ENCODE measurements at regions not wholly inside any gene's neighbourhood (a gene's known extent, or its start where the extent isn't known, plus 50 kb on each side); places are given as distances from the start of the nearest gene placed in this dataset.
A peak's percentile ranks its signal among the peaks of the same experiment; 100 is the strongest.

- no peaks in the 10 kb centered on the region for H3K27me3 ChIP-seq (replicated peaks; ENCODE audit: control insufficient read depth, insufficient read depth, low read length)
- H3K36me3 ChIP-seq (ENCODE audit: control insufficient read depth, insufficient read depth, low read length, severe bottlenecking): no peaks in the 10 kb centered on the region
- H3K9ac ChIP-seq (ENCODE audit: low read length): no peak overlapping the region
- DNase-seq (ENCODE audit: low read depth): peak; percentile 40
- H3K4me1 ChIP-seq (ENCODE audit: control insufficient read depth, insufficient read depth, low read length): no peaks in the 10 kb centered on the region
- H3K4me3 ChIP-seq (ENCODE audit: low read length): no peak overlapping the region
- H3K9me3 ChIP-seq (ENCODE audit: control insufficient read depth, low read length): no peaks in the 10 kb centered on the region
Measured at GRCh38 chr17:12536472-12536871, 129.2 kb upstream of the MYOCD start.

GRCh38 chr17:12537436-12537835 is 128.3 kb upstream of the MYOCD start:
- no peak for DNase-seq (ENCODE audit: low read depth)
- no peaks in the 10 kb centered on the region for H3K9me3 ChIP-seq (ENCODE audit: control insufficient read depth, low read length)

GRCh38 chr17:12538003-12538402 is 127.7 kb upstream of the MYOCD start:
- Histone ChIP-seq H3K9me3 (ENCODE audit: control insufficient read depth, low read length) (no peaks in the 10 kb centered on the region), H3K36me3 (ENCODE audit: control insufficient read depth, insufficient read depth, low read length, severe bottlenecking) (no peaks in the 10 kb centered on the region), H3K4me3 (ENCODE audit: low read length) (no peak overlapping the region), H3K27me3 (replicated peaks; ENCODE audit: control insufficient read depth, insufficient read depth, low read length) (no peaks in the 10 kb centered on the region), H3K4me1 (ENCODE audit: control insufficient read depth, insufficient read depth, low read length) (no peaks in the 10 kb centered on the region), H3K9ac (ENCODE audit: low read length) (no peak overlapping the region)
- DNase-seq (ENCODE audit: low read depth): no peak

More at GRCh38 chr17:12537436-12537835, 128.3 kb upstream of the MYOCD start:
- Histone ChIP-seq H3K36me3 (ENCODE audit: control insufficient read depth, insufficient read depth, low read length, severe bottlenecking) (no peaks in the 10 kb centered on the region), H3K4me1 (ENCODE audit: control insufficient read depth, insufficient read depth, low read length) (no peaks in the 10 kb centered on the region), H3K9ac (ENCODE audit: low read length) (no peak overlapping the region), H3K27me3 (replicated peaks; ENCODE audit: control insufficient read depth, insufficient read depth, low read length) (no peaks in the 10 kb centered on the region), H3K4me3 (ENCODE audit: low read length) (no peak overlapping the region)

GRCh38 chr17:12545877-12546513 is 119.7 kb upstream of the MYOCD start:
- peak; percentile 83 for DNase-seq (ENCODE audit: low read depth)
- no peaks in the 10 kb centered on the region for H3K4me1 ChIP-seq (ENCODE audit: control insufficient read depth, insufficient read depth, low read length)
- no peak overlapping the region for H3K9ac ChIP-seq (ENCODE audit: low read length)
- peaks cover 2% of the 10 kb centered on the region for H3K27me3 ChIP-seq (replicated peaks; ENCODE audit: control insufficient read depth, insufficient read depth, low read length)
- no peaks in the 10 kb centered on the region for H3K36me3 ChIP-seq (ENCODE audit: control insufficient read depth, insufficient read depth, low read length, severe bottlenecking)
- no peaks in the 10 kb centered on the region for H3K9me3 ChIP-seq (ENCODE audit: control insufficient read depth, low read length)
- H3K4me3 ChIP-seq (ENCODE audit: low read length): no peak overlapping the region

GRCh38 chr17:12546983-12547382 is 118.7 kb upstream of the MYOCD start:
- Histone ChIP-seq H3K36me3 (ENCODE audit: control insufficient read depth, insufficient read depth, low read length, severe bottlenecking) (no peaks in the 10 kb centered on the region), H3K4me1 (ENCODE audit: control insufficient read depth, insufficient read depth, low read length) (no peaks in the 10 kb centered on the region)

GRCh38 chr17:12547831-12548230 is 117.9 kb upstream of the MYOCD start:
- Histone ChIP-seq H3K9me3 (ENCODE audit: control insufficient read depth, low read length) (no peaks in the 10 kb centered on the region), H3K27me3 (replicated peaks; ENCODE audit: control insufficient read depth, insufficient read depth, low read length) (peaks cover 6% of the 10 kb centered on the region), H3K36me3 (ENCODE audit: control insufficient read depth, insufficient read depth, low read length, severe bottlenecking) (no peaks in the 10 kb centered on the region), H3K9ac (ENCODE audit: low read length) (no peak overlapping the region), H3K4me3 (ENCODE audit: low read length) (no peak overlapping the region), H3K4me1 (ENCODE audit: control insufficient read depth, insufficient read depth, low read length) (no peaks in the 10 kb centered on the region)
- no peak for DNase-seq (ENCODE audit: low read depth)

More at GRCh38 chr17:12546983-12547382, 118.7 kb upstream of the MYOCD start:
- Histone ChIP-seq H3K9me3 (ENCODE audit: control insufficient read depth, low read length) (no peaks in the 10 kb centered on the region), H3K4me3 (ENCODE audit: low read length) (no peak overlapping the region), H3K27me3 (replicated peaks; ENCODE audit: control insufficient read depth, insufficient read depth, low read length) (peaks cover 6% of the 10 kb centered on the region), H3K9ac (ENCODE audit: low read length) (no peak overlapping the region)
- DNase-seq (ENCODE audit: low read depth): no peak

- Histone ChIP-seq H3K27me3 (replicated peaks; ENCODE audit: control insufficient read depth, insufficient read depth, low read length) (peaks cover 6% of the 10 kb centered on the region), H3K9me3 (ENCODE audit: control insufficient read depth, low read length) (no peaks in the 10 kb centered on the region), H3K9ac (ENCODE audit: low read length) (no peak overlapping the region), H3K36me3 (ENCODE audit: control insufficient read depth, insufficient read depth, low read length, severe bottlenecking) (no peaks in the 10 kb centered on the region), H3K4me3 (ENCODE audit: low read length) (no peak overlapping the region), H3K4me1 (ENCODE audit: control insufficient read depth, insufficient read depth, low read length) (no peaks in the 10 kb centered on the region)
- DNase-seq (ENCODE audit: low read depth): no peak
Measured at GRCh38 chr17:12548558-12548957, 117.1 kb upstream of the MYOCD start.

GRCh38 chr17:12549499-12550041 is 116.1 kb upstream of the MYOCD start:
- H3K9ac ChIP-seq (ENCODE audit: low read length): no peak overlapping the region
- peak; percentile 72 for DNase-seq (ENCODE audit: low read depth)
- H3K9me3 ChIP-seq (ENCODE audit: control insufficient read depth, low read length): no peaks in the 10 kb centered on the region
- H3K4me1 ChIP-seq (ENCODE audit: control insufficient read depth, insufficient read depth, low read length): no peaks in the 10 kb centered on the region
- H3K4me3 ChIP-seq (ENCODE audit: low read length): no peak overlapping the region
- H3K36me3 ChIP-seq (ENCODE audit: control insufficient read depth, insufficient read depth, low read length, severe bottlenecking): no peaks in the 10 kb centered on the region
- H3K27me3 ChIP-seq (replicated peaks; ENCODE audit: control insufficient read depth, insufficient read depth, low read length): peaks cover 6% of the 10 kb centered on the region

- Histone ChIP-seq H3K36me3 (ENCODE audit: control insufficient read depth, insufficient read depth, low read length, severe bottlenecking) (no peaks in the 10 kb centered on the region), H3K9ac (ENCODE audit: low read length) (no peak overlapping the region), H3K27me3 (replicated peaks; ENCODE audit: control insufficient read depth, insufficient read depth, low read length) (peaks cover 6% of the 10 kb centered on the region), H3K4me1 (ENCODE audit: control insufficient read depth, insufficient read depth, low read length) (no peaks in the 10 kb centered on the region), H3K4me3 (ENCODE audit: low read length) (no peak overlapping the region), H3K9me3 (ENCODE audit: control insufficient read depth, low read length) (no peaks in the 10 kb centered on the region)
- DNase-seq (ENCODE audit: low read depth): peak; percentile 40
Measured at GRCh38 chr17:12553625-12554024, 112.1 kb upstream of the MYOCD start.

- Histone ChIP-seq H3K9ac (ENCODE audit: low read length) (no peak overlapping the region), H3K36me3 (ENCODE audit: control insufficient read depth, insufficient read depth, low read length, severe bottlenecking) (no peaks in the 10 kb centered on the region), H3K27me3 (replicated peaks; ENCODE audit: control insufficient read depth, insufficient read depth, low read length) (peaks cover 6% of the 10 kb centered on the region), H3K4me1 (ENCODE audit: control insufficient read depth, insufficient read depth, low read length) (no peaks in the 10 kb centered on the region), H3K9me3 (ENCODE audit: control insufficient read depth, low read length) (no peaks in the 10 kb centered on the region), H3K4me3 (ENCODE audit: low read length) (no peak overlapping the region)
- peak; percentile 75 for DNase-seq (ENCODE audit: low read depth)
Measured at GRCh38 chr17:12554251-12554650, 111.4 kb upstream of the MYOCD start.

GRCh38 chr17:12566291-12566690 is 99.4 kb upstream of the MYOCD start:
- no peaks in the 10 kb centered on the region for H3K4me1 ChIP-seq (ENCODE audit: control insufficient read depth, insufficient read depth, low read length)
- DNase-seq (ENCODE audit: low read depth): no peak
- no peak overlapping the region for H3K9ac ChIP-seq (ENCODE audit: low read length)
- H3K4me3 ChIP-seq (ENCODE audit: low read length): no peak overlapping the region
- H3K36me3 ChIP-seq (ENCODE audit: control insufficient read depth, insufficient read depth, low read length, severe bottlenecking): no peaks in the 10 kb centered on the region
- peaks cover 16% of the 10 kb centered on the region for H3K9me3 ChIP-seq (ENCODE audit: control insufficient read depth, low read length)
- H3K27me3 ChIP-seq (replicated peaks; ENCODE audit: control insufficient read depth, insufficient read depth, low read length): peaks cover 25% of the 10 kb centered on the region

Data from adipocyte (in vitro differentiated cells).